Globus pallidus (tissue), 1 donor: ENCODE measurements at regions not wholly inside any gene's neighbourhood (a gene's known extent, or its start where the extent isn't known, plus 50 kb on each side); places are given as distances from the start of the nearest gene placed in this dataset.
"Not testable (repeated sequence)": the region's sequence is repeated elsewhere in the genome, so short reads cannot be mapped to it uniquely, and the experiment has no call there.

Experiments used
- DNase-seq: peaks from one replicate; pipeline ENCODE4 v3.0.0-alpha.2; 2015; ENCODE audit warnings: low spot score

DNA sequence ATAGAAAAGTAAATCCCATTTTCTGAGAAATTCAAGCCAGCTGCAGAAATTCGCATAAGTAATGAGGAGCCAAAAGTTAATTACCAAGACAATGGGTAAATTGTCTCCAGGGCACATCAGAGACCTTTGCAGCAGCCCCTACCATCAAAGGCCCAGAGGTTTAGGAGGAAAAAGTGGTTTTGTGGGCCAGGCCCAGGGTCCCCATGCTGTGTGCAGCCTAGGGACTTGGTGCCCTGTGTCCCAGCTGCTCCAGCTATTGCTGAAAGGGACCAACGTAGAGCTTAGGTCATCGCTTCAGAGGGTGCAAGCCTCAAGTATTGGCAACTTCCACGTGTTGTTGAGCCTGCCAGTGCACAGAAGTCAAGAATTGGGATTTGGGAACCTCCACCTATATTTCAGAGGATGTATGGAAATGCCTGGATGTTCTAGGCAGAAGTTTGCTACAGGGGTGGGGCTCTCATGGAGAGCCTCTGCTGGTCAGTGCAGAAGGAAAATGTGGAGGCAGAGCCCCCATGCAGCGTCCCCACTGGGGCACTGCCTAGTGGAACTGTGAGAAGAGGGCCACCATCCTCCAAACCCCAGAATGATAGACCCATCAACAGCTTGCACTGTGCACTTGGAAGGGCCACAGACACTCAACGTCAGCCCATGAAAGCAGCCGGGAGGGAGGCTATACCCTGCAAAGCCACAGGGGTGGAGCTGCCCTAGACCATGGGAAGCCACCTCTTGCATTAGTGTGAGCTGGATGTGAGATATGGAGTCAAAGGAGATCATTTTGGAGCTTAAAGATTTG is 731.3 kb upstream of the GRAMD2B start:
- not testable (repeated sequence) for DNase-seq

- no peak for DNase-seq
Measured at GRCh38 chr5:125695996-125696655, 727.1 kb upstream of the GRAMD2B start.

DNA sequence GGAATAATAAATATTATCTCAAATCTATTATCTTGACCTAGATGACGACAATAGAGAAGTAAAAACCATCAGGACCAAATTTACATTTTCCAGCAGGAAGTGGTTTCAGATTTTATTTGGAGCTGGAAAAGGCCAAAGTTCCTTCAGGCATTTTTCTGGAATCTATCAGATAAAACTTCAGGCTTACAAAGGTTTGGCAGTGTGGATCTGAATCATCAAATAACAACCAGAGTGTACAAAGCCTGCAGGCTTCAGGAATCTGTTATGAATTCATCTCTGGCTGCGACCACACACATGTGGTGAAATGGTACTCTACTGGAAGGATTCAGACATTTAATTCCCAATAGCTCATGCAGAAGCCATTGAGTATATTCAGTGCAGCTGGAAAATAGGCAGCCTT is 726.4 kb upstream of the GRAMD2B start:
- DNase-seq, result no peak

GRCh38 chr5:125698420-125698819 is 724.8 kb upstream of the GRAMD2B start:
- no peak for DNase-seq

GRCh38 chr5:125699860-125700259 is 723.3 kb upstream of the GRAMD2B start:
- no peak for DNase-seq

GRCh38 chr5:125700380-125700861 is 722.8 kb upstream of the GRAMD2B start:
- DNase-seq, result no peak

- DNase-seq, result no peak
Measured at GRCh38 chr5:125703616-125704015, 719.6 kb upstream of the GRAMD2B start.

GRCh38 chr5:125704888-125705287 is 718.3 kb upstream of the GRAMD2B start:
- DNase-seq, result no peak

GRCh38 chr5:125708583-125708982 is 714.6 kb upstream of the GRAMD2B start:
- DNase-seq, result no peak

- no peak for DNase-seq
Measured at GRCh38 chr5:125710745-125711144, 712.5 kb upstream of the GRAMD2B start.

DNA sequence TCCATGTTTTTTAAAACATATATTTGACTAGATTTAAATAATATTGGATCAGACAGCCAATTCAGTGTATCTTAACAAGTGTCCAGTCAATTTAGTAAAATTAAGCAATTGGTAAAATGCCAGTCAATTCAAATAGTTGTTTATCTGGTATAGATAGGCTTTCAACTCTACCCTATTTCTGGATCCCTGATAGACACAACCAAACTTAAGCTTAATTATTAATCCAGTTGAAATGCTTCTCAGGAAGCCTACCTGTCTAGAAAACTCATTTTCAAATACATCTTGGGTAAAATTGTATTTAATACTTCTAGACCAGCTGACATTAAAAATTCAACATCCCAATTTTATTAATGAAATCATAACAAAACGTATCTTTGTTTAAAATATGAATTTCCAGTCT is 710.8 kb upstream of the GRAMD2B start:
- no peak for DNase-seq

DNA sequence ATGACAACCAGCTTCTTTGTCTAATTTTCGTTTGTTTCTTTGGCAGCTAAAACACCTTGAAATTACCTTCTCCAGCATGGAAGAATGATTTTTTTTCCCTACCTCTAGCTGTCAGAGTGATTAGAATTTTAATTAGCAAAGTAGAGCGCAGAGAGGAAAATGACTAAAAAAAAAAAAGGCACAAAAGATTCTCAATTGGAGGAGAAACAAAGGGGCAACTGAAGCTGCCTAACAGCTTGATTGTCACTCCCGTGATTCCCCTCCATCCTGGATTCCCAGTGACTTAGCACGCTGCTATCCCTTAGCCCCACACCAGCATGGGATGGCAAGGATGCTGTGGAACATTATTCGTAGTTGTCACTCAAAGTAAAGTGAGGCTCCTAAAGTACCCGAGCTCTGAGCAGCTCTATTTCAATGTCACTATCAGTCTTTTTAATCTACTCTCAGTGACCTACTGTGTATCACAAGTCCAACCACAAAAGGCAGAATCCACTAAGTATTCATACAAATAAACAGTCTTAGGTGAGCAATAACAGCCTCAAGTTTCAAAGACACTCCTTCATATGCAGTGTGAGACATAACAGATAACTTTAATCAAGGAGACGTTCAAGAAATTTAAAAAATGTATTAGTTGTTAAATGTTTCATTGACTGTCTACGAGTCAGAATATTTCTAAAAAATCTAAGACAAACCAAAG is 710.0 kb upstream of the GRAMD2B start:
- DNase-seq, result peak; percentile 7

- no peak for DNase-seq
Measured at GRCh38 chr5:125715216-125715615, 708.0 kb upstream of the GRAMD2B start.

DNA sequence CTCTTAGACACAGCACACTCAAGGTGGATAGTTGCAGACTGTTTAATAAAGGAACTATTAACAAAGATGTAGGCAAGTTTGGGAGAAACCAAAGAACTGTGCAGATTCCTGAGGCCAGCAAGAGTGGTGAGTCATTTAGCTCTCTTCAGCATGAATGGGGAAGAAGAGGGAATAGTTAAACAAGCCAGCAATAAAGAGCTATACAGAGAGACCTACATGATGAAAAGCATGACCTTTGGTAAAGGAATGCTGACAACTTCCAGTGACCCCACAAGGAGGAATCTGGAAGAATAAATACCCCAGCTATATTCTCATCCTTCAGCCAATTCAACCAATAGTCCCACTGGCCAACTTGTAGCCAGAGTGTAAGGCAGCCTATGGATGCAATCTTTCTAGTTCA is 706.0 kb upstream of the GRAMD2B start:
- DNase-seq, result no peak

GRCh38 chr5:125719681-125720347 is 703.4 kb upstream of the GRAMD2B start:
- DNase-seq, result peak; percentile 65

GRCh38 chr5:125720348-125720685 is 702.9 kb upstream of the GRAMD2B start:
- no peak for DNase-seq

- DNase-seq, result no peak
Measured at GRCh38 chr5:125720721-125721120, 702.5 kb upstream of the GRAMD2B start.

DNA sequence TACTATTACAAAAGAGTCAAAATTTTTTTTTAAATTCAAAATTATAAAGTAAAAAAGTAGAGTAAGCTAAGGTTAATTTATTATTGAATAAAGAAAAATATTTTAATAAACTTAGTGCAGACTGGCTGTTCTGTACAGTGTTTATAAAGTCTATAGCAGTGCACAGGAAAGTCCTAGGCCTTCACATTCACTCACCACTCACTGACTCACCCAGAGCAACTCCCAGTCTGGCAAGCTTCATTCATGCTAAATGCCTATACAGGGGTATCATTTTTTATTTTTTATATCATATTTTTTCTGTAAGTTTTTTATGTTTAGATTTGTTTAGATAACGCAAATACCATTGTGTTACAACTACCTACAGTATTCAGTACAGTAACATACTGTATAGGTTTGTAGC is 700.7 kb upstream of the GRAMD2B start:
- no peak for DNase-seq

DNA sequence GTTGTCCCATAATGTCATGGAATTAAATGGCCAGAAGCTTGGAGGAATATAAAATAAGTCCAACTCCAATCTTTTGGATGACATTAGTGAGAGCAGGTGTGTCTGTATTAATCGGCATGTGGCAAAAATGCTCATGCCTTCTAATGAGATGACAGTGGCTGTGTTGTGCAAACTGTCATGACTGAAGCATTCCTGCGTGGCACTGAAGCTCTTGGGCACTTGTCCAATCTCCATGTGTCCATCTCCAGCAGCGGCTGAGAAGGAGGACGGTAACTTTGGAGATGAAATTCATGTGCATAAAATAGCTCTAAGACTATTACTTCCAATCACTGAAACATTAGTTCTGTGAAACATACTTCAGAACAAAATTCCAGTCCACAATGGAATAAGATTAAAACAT is 697.5 kb upstream of the GRAMD2B start:
- peak; percentile 25 for DNase-seq

DNA sequence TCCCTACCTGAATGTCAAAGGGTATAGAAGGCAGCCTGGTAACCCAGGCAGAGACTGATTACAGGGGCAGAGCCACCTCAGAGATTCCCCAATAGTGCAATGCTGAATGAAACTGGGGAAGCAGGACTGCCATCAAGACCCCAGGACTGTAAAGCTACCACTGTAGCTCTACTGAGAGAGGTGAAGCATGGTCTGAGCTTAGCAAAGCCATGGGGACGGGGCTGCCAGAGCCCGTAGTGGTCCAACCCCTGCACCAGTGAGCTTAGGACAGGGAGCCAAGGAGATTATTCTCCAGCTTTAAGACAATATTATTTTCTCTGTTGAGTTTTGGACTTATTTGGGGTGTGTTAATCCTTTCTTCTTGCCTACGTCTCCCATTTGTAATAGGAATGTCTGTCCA is 679.3 kb upstream of the GRAMD2B start:
- DNase-seq, result no peak

DNA sequence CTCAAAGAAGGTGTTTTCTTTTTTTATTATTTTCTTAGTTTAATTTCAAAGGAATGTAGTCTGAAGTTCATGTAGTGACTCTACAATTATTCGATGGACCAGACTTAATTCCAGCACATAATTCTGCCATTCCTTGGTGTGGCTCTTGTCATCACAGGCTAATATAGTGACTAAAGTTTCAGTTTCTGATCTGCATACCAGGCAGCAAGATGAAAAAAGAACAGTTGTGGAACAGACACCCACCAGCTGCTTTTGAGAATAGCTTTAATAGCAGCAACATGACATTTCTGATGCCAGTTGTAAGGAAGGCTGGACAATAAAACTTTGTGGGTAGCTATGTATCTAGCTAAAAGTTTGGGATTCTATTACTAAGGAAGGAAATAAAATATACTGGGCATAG is 676.3 kb upstream of the GRAMD2B start:
- no peak for DNase-seq

- no peak for DNase-seq
Measured at GRCh38 chr5:125750147-125750860, 672.9 kb upstream of the GRAMD2B start.
